DMS 273 (cell line): ENCODE measurements at regions not wholly inside any gene's neighbourhood (a gene's known extent, or its start where the extent isn't known, plus 50 kb on each side); places are given as distances from the start of the nearest gene placed in this dataset.
A peak's percentile ranks its signal among the peaks of the same experiment; 100 is the strongest.

Experiments
- DNase-seq: peaks from one replicate; lab custom pipeline; 2025; ENCODE audit not compliant: unreplicated experiment; lab: John Stamatoyannopoulos, UW

GRCh38 chr13:76225815-76226489 lies 589.8 kb downstream of the LMO7 start:
- peak; percentile 12 for DNase-seq

DNA sequence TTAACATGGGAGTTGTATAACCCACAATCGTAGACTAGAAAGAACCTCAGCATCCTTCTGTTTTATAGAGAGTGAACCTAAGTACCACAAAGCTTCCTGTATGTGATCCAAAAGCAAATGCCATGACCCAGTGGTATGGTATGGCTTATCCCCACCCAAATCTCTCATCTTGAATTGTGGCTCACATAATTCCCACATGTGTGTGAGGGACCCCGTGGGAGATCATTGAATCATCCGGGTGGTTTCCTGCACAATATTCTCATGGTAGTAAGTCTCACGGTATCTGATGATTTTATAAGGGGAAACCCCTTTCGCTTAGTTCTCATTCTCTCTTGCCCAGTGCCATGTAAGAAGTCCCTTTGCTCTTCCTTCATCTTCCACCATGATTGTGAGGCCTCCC lies 587.9 kb downstream of the LMO7 start:
- DNase-seq: no peak

DNA sequence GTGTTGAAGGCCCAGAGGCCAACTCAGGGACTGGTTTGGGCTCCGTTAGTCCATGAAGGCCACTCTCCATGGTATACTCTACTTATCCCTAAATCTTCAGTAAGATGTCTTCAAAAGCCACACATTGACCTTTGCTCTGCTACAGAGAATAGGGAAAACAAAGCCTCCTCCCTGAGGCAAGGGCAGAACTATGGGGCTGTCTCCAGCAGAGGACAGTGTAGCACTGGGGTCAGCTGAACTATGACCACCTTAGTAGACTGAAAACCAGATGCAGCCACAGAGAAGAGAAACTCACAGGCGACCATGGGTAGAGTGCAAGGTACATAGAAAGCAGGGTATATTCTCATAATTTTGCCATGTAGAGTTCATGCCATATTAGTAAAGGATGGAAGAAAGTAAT lies 587.4 kb downstream of the LMO7 start:
- DNase-seq: no peak

DNA sequence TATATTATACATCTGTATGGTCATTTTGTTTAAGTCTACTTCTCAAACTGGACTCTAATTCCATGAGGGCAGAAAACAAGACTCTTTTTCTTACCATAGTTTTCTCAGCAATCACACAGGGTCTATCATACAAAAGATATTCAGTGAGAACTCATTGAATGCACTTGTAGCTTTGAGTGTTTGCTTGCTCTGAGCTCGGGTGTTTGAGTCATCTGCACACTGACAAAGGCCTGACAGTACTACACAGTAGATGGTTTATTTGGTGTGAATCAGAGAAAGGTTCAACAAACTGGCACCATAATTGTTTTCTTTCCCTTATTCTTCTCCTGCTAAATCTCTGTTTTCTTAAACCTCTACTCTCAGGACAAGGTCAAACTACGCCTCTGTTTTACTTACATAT lies 586.4 kb downstream of the LMO7 start:
- DNase-seq: no peak

- peak; percentile 9 for DNase-seq
These were observed 580.6 kb downstream of the LMO7 start for GRCh38 chr13:76216729-76217128.

DNA sequence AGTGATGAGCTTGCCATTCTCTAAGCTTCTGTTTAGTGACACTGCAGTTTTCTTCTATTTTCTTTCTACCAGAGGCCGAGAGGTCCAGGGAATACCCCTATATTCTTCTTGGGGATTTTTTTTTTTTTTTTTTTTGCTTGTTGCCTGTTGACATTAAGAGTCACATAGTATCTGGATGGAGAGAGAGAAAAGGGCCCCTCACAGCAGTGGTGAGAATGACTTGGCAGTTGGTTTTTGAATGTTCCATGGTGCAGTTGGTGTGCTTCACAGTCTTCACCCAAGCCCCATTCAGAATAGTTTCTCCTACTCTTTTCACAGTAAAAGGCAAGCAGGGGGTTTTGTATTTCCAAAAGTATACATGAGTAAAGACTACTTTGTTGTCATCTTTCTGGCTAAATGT lies 577.9 kb downstream of the LMO7 start:
- no peak for DNase-seq

- no peak for DNase-seq
These were observed 577.3 kb downstream of the LMO7 start for GRCh38 chr13:76213423-76213904.

DNA sequence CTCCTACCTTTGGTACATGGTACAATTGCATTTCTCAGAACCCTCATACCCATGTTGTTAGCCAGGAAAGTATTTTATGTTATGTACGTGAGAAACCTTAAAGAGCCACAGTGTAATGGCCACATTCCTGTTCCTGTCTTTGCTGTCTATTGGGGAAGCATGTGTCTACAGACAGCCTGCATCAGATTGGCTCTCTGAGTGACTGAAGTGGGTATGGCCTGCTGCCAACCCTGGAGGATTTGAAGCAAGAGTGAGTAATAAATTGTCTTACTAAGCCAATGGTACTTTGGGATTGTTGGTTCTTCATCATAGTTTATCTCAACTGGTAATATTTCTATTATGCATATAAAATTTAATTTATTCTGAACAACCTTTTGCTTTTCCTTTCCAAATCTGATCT lies 574.1 kb downstream of the LMO7 start:
- peak; percentile 3 for DNase-seq

- DNase-seq: peak; percentile 19
These were observed 562.5 kb downstream of the LMO7 start for GRCh38 chr13:76198568-76199163.

DNA sequence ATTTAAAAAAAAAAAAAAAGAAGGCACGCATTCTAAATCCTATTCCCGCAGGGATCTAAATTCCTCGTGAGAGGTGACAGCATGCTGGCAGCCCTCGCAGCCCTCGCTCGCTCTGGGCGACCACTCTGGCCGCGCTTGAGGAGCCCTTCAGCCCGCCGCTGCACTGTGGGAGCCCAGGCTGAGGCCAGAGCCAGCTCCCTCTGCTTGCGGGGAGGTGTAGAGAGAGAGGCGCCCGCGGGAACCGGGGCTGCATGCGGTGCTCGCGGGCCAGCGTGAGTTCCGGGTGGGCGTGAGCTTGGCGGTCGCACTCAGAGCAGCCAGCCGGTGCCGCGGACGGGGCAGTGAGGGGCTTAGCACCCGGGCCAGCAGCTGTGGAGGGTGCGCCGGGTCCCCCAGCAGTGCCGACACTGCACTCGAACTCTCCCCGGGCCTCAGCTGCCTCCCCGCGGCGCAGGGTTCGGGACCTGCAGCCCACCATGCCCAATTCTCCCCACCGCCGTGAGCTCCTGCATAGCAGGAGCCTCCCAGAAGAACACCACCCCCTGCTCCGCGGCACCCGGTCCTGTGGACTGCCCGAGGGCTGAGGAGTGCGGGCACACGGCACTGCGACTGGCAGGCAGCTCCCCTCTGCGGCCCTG lies 553.9 kb downstream of the LMO7 start:
- no peak for DNase-seq

GRCh38 chr13:76175961-76176725 lies 540.0 kb downstream of the LMO7 start:
- no peak for DNase-seq

DNA sequence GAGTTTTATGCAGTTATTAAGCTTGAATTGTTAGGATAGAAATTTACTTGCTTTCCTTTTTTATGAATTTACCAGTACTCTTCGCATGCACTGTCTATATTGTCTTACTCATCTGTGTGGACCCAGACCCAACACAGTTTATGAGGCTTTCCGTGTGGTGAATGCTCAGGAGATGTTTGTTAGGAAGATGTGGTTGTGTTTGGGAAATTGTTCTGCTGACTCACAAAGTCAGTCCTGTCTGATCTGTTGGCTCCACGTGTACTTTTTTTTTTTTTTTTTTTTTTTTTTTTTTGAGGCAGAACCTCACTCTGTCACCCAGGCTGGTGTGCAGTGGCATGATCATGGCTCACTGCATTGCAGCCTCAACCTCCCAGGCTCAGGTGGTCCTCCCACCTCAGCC lies 532.5 kb downstream of the LMO7 start:
- no peak for DNase-seq

GRCh38 chr13:76164290-76164689 lies 528.2 kb downstream of the LMO7 start:
- peak; percentile 24 for DNase-seq

GRCh38 chr13:76163761-76164160 lies 527.6 kb downstream of the LMO7 start:
- no peak for DNase-seq

GRCh38 chr13:76160961-76161925 lies 525.1 kb downstream of the LMO7 start:
- peak; percentile 50 for DNase-seq

DNA sequence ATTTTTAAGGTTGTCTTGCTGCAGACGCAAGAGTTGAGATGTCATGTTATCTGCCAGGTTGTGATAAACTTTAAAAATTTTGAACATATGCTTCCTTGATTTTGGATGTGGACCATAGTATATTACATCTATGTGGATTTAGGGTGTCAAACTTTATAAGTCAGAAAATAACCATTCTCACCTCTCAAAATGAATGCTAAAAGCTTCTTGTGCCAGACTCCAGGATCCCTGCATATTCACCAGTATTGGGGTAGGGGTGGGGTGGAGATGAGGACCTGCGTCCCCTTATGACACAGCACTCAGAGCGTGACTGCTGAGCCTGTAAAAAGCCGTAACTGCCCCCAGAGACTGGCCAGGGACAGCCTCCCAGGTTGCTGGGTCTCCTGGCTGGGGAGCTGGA lies 524.4 kb downstream of the LMO7 start:
- no peak for DNase-seq

DNA sequence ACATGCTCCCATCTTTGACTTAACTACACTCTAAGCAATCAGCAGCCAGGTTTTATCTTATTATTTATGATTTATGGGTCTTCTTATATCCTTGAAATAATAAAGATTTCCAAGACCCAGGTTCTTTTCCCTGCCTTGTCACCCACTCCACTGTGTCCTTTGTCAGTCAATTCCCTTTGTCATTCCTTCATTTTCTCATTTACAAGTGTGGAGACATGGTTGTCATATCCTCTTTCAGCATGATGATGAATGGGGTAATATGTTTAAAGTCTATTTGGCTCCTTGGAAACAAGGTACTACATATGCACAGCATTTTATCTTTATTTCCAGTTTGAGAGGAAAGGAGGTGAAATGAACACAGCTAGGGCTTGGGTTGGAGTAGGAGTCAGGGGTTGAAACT lies 521.8 kb downstream of the LMO7 start:
- DNase-seq: no peak

DNA sequence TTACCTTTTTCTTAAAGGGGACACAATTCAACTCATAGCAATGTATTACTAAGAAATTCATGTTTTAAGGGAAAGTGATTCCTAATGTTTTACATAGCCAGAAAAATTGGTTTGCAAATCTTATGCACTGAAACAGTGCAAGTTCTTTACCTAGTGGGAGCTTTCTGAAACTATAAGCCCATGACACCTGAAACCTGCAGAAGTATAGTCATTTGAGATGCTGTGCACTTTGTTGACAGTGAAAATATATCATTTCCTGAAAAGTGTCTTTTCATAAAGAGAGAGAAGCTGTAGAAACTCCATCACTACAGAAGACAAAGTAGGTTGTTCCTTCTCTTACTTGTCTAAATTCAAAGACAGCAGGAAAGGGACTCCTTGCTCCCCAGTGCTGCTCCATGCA lies 517.1 kb downstream of the LMO7 start:
- no peak for DNase-seq

DNA sequence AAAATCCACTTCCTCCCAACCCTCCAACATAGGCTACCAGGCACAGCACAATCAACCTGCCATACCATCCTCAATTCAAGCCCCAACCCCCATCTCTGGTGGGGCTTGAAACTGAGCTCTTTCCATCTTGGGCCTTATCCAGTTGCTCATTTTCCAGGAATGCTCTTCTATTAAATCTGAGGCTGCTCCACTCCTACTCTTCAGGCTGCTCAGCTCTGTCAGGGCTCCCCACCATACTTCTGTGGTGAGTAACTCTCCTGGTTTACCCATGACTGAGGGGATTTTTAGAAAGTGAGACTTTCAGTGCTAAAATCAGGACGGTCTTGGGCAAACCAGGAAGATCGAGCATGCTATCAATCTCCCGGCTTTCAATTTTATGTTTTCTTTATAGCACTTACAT lies 512.8 kb downstream of the LMO7 start:
- no peak for DNase-seq

DNA sequence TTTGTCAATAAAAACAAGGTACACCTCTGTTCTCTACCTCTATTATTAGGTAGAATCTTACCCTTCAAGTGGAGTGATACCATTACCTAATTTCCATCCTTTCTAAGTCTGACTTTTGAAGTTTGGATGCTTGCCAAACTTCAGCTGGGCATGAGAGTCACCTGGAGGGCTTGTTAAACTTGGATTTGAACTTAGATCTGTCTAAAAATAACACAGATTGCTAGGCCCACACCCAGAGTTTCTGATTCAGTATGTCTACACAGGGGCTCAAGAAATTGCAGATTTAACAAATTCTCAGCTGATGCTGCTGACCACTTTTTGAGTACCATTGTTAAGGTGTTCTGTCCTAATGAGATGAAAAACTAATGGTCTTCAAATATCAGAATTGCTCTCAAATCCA lies 512.2 kb downstream of the LMO7 start:
- no peak for DNase-seq

DNA sequence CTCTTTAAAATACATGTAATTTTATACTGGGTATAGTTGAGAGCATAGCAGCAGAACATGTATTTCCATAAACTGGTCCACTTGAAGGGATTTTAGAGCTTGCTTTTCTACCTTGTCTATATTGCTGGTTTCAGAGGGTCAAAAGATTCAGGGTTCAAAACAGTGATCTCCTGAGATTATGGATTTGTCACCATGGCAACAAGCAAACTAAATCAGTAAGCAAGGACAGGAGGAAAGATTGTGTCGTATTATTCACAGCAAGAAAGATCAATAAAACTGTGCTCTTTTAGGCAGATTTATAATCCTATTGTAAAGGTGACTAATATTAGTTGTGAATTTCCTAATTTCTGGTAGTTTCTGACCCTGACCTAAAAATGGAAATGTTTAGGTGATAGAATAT lies 496.4 kb downstream of the LMO7 start:
- DNase-seq: no peak
